Panc1 (cell line): ENCODE measurements at regions not wholly inside any gene's neighbourhood (a gene's known extent, or its start where the extent isn't known, plus 50 kb on each side); places are given as distances from the start of the nearest gene placed in this dataset.

Experiments used
- SIN3A ChIP-seq: IDR thresholded peaks from 2 replicates; pipeline ENCODE4 v1.6.1; 2012; ENCODE audit warnings: low read depth, mild to moderate bottlenecking, low read length, moderate library complexity, borderline replicate concordance; ENCODE audit not compliant: insufficient read depth
- TF ChIP-seq, protein P1 (sequence below): fragments of 450-650 bp; IDR thresholded peaks from 2 replicates; pipeline ENCODE4 v1.5.1; 2017; ENCODE audit warnings: mild to moderate bottlenecking
- TF ChIP-seq, protein P2 (sequence below), 2 experiments: IDR thresholded peaks; 2 replicates each; pipeline ENCODE4 v1.6.1; 2011 to 2012; ENCODE audit warnings: low read depth in 2 of 2, control low read depth in 1 of 2, low read length in 1 of 2, mild to moderate bottlenecking in 1 of 2, moderate library complexity in 1 of 2; ENCODE audit not compliant: insufficient read depth in 1 of 2

DNA sequence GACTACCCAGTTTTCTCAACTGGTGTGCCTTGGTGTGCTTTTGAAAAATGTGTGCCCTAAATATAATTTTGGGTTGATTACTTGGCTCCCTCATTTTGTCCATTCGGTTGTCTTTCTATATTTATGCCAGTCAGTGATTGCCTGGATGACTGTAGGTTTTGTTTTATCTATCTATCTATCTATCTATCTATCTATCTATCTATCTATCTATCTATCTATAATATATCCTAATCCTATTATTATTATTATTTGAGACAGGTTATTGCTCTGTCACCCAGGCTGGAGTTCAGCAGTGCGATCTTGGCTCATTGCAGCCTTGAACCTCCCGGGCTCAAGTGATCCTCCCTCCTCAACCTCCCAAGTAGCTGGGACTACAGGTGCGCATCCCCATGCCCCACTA is 111.4 kb upstream of the GRK3 start:
- TF ChIP-seq, protein P1, sequence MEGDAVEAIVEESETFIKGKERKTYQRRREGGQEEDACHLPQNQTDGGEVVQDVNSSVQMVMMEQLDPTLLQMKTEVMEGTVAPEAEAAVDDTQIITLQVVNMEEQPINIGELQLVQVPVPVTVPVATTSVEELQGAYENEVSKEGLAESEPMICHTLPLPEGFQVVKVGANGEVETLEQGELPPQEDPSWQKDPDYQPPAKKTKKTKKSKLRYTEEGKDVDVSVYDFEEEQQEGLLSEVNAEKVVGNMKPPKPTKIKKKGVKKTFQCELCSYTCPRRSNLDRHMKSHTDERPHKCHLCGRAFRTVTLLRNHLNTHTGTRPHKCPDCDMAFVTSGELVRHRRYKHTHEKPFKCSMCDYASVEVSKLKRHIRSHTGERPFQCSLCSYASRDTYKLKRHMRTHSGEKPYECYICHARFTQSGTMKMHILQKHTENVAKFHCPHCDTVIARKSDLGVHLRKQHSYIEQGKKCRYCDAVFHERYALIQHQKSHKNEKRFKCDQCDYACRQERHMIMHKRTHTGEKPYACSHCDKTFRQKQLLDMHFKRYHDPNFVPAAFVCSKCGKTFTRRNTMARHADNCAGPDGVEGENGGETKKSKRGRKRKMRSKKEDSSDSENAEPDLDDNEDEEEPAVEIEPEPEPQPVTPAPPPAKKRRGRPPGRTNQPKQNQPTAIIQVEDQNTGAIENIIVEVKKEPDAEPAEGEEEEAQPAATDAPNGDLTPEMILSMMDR: no peak
- TF ChIP-seq SIN3A: no peak
- TF ChIP-seq, protein P2, sequence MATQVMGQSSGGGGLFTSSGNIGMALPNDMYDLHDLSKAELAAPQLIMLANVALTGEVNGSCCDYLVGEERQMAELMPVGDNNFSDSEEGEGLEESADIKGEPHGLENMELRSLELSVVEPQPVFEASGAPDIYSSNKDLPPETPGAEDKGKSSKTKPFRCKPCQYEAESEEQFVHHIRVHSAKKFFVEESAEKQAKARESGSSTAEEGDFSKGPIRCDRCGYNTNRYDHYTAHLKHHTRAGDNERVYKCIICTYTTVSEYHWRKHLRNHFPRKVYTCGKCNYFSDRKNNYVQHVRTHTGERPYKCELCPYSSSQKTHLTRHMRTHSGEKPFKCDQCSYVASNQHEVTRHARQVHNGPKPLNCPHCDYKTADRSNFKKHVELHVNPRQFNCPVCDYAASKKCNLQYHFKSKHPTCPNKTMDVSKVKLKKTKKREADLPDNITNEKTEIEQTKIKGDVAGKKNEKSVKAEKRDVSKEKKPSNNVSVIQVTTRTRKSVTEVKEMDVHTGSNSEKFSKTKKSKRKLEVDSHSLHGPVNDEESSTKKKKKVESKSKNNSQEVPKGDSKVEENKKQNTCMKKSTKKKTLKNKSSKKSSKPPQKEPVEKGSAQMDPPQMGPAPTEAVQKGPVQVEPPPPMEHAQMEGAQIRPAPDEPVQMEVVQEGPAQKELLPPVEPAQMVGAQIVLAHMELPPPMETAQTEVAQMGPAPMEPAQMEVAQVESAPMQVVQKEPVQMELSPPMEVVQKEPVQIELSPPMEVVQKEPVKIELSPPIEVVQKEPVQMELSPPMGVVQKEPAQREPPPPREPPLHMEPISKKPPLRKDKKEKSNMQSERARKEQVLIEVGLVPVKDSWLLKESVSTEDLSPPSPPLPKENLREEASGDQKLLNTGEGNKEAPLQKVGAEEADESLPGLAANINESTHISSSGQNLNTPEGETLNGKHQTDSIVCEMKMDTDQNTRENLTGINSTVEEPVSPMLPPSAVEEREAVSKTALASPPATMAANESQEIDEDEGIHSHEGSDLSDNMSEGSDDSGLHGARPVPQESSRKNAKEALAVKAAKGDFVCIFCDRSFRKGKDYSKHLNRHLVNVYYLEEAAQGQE (IDR thresholded peaks at IDR 0.05; ENCODE audit: insufficient read depth in 1 of 2, low read depth in 2 of 2, low read length in 1 of 2): no peak
